Neural crest cell (in vitro differentiated cells): ENCODE measurements at regions not wholly inside any gene's neighbourhood (a gene's known extent, or its start where the extent isn't known, plus 50 kb on each side); places are given as distances from the start of the nearest gene placed in this dataset.

Experiments
- DNase-seq: peaks from one replicate; pipeline ENCODE4 v3.0.0; 2021; ENCODE audit warnings: low read depth, mixed read lengths, low spot score
- H3K27ac Mint-ChIP-seq: one replicate; pipeline ENCODE4 v1.8.0; 2021; ENCODE audit warnings: mild to moderate bottlenecking, mixed read lengths; ENCODE audit not compliant: unreplicated experiment
- H3K27me3 Mint-ChIP-seq: 2 replicates; pipeline ENCODE4 v1.8.0; 2021; ENCODE audit warnings: low read depth, mild to moderate bottlenecking, mixed read lengths
- H3K36me3 Mint-ChIP-seq: 2 replicates; pipeline ENCODE4 v1.8.0; 2021; ENCODE audit warnings: low read depth, mild to moderate bottlenecking, mixed read lengths
- H3K4me1 Mint-ChIP-seq: 2 replicates; pipeline ENCODE4 v1.8.0; 2021; ENCODE audit warnings: mixed read lengths
- H3K4me3 Mint-ChIP-seq: one replicate; pipeline ENCODE4 v1.8.0; 2021; ENCODE audit warnings: mild to moderate bottlenecking, mixed read lengths
- H3K9me3 Mint-ChIP-seq: 2 replicates; pipeline ENCODE4 v1.8.0; 2021; ENCODE audit warnings: mixed read lengths
- CTCF ChIP-seq: fragments of 200-600 bp; sonication (generic); conservative IDR thresholded peaks from 2 replicates; pipeline ENCODE4 v1.5.0; 2021; ENCODE audit warnings: antibody characterized with exemption, mild to moderate bottlenecking

- Mint-ChIP-seq H3K9me3 (peaks cover 6% of the 10 kb centered on the region), H3K4me1 (peaks cover 27% of the 10 kb centered on the region), H3K27me3 (no peaks in the 10 kb centered on the region), H3K27ac (no peak overlapping the region), H3K36me3 (no peaks in the 10 kb centered on the region), H3K4me3 (no peak overlapping the region)
- DNase-seq = no peak
- TF ChIP-seq CTCF = no peak
Measured at GRCh38 chrX:39640866-39641265, 456.9 kb downstream of the BCOR start.

GRCh38 chrX:39642071-39642470, 455.7 kb downstream of the BCOR start:
- no peak for DNase-seq

GRCh38 chrX:39643550-39643949, 454.2 kb downstream of the BCOR start:
- no peak for TF ChIP-seq CTCF
- Mint-ChIP-seq H3K27ac (no peak overlapping the region), H3K27me3 (no peaks in the 10 kb centered on the region), H3K4me1 (peaks cover 23% of the 10 kb centered on the region), H3K36me3 (no peaks in the 10 kb centered on the region), H3K9me3 (peaks cover 2% of the 10 kb centered on the region), H3K4me3 (no peak overlapping the region)
- no peak for DNase-seq

More at GRCh38 chrX:39642071-39642470, 455.7 kb downstream of the BCOR start:
- peaks cover 6% of the 10 kb centered on the region for H3K9me3 Mint-ChIP-seq
- no peaks in the 10 kb centered on the region for H3K27me3 Mint-ChIP-seq
- no peak for TF ChIP-seq CTCF
- peaks cover 23% of the 10 kb centered on the region for H3K4me1 Mint-ChIP-seq
- H3K27ac Mint-ChIP-seq = no peak overlapping the region
- H3K36me3 Mint-ChIP-seq = no peaks in the 10 kb centered on the region
- H3K4me3 Mint-ChIP-seq = no peak overlapping the region

GRCh38 chrX:39645178-39645895, 452.4 kb downstream of the BCOR start:
- no peak for TF ChIP-seq CTCF
- H3K9me3 Mint-ChIP-seq = no peaks in the 10 kb centered on the region
- no peaks in the 10 kb centered on the region for H3K27me3 Mint-ChIP-seq
- no peak for DNase-seq
- H3K27ac Mint-ChIP-seq = no peak overlapping the region
- H3K4me3 Mint-ChIP-seq = no peak overlapping the region
- H3K4me1 Mint-ChIP-seq = peaks cover 23% of the 10 kb centered on the region
- H3K36me3 Mint-ChIP-seq = no peaks in the 10 kb centered on the region

- Mint-ChIP-seq H3K36me3 (no peaks in the 10 kb centered on the region), H3K4me3 (no peak overlapping the region), H3K27me3 (no peaks in the 10 kb centered on the region), H3K9me3 (no peaks in the 10 kb centered on the region), H3K27ac (no peak overlapping the region), H3K4me1 (peaks cover 21% of the 10 kb centered on the region)
- no peak for TF ChIP-seq CTCF
- DNase-seq = no peak
Measured at GRCh38 chrX:39648548-39649254, 449.1 kb downstream of the BCOR start.
